Uterus (tissue), 2 donors: ENCODE measurements at regions not wholly inside any gene's neighbourhood (a gene's known extent, or its start where the extent isn't known, plus 50 kb on each side); places are given as distances from the start of the nearest gene placed in this dataset.

Experiments used
- POLR2A ChIP-seq, 2 donors: fragments of 450-650 bp; IDR thresholded peaks; one replicate each; pipeline ENCODE4 v1.6.1; 2016; ENCODE audit warnings: antibody characterized with exemption in 2 of 2, mild to moderate bottlenecking in 1 of 2, moderate library complexity in 1 of 2
- TF ChIP-seq, protein P1 (sequence below), 4 experiments: fragments of 200-600 bp in 2 of 4; fragments of 450-650 bp in 2 of 4; sonication (generic) in 2 of 4; IDR thresholded peaks; one replicate each; pipeline ENCODE4 v1.5.1; 2016 to 2019; ENCODE audit warnings: antibody characterized with exemption in 4 of 4, mild to moderate bottlenecking in 2 of 4, moderate library complexity in 1 of 4

DNA sequence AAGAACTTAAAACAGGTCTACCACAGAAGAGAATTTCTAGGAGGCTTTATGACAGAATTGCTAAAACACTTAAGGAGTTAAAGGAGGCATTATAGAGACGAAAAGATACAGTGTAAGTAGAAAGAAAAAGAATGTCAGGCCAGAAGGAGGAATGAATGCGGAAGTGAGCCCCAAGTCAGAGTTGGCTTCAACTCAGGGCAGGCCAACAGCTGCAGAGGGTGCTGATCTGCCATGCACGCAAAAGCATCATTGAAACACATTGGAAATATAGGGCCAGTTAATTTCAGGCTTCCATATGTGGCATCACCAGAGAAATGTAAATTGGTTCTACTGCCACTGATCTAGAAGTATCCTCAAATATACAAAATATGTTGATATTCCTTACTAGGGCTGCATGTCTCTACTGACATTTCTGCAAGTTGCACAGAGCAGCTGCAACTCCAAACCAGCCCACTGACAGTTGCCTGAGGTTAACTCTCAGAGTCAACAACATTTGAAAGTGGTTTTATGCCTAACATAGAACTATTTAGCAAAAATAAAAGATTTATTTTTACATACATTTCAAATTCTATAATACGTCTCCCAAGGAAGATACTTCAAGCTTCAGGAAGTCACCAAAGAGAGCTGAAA lies 324.1 kb downstream of the C11orf87 start:
- TF ChIP-seq, protein P1, sequence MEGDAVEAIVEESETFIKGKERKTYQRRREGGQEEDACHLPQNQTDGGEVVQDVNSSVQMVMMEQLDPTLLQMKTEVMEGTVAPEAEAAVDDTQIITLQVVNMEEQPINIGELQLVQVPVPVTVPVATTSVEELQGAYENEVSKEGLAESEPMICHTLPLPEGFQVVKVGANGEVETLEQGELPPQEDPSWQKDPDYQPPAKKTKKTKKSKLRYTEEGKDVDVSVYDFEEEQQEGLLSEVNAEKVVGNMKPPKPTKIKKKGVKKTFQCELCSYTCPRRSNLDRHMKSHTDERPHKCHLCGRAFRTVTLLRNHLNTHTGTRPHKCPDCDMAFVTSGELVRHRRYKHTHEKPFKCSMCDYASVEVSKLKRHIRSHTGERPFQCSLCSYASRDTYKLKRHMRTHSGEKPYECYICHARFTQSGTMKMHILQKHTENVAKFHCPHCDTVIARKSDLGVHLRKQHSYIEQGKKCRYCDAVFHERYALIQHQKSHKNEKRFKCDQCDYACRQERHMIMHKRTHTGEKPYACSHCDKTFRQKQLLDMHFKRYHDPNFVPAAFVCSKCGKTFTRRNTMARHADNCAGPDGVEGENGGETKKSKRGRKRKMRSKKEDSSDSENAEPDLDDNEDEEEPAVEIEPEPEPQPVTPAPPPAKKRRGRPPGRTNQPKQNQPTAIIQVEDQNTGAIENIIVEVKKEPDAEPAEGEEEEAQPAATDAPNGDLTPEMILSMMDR (IDR thresholded peaks at IDR 0.05): no peak
- no peak for TF ChIP-seq POLR2A (IDR thresholded peaks at IDR 0.05)
